GM23338 (cell line): ENCODE measurements at regions not wholly inside any gene's neighbourhood (a gene's known extent, or its start where the extent isn't known, plus 50 kb on each side); places are given as distances from the start of the nearest gene placed in this dataset.

ENCODE experiments used
- ATAC-seq: fragments of 200-7000 bp; cut with Tn5 transposase; 3 replicates; pipeline ENCODE4 v1.9.1; 2020
- DNase-seq: peaks from one replicate; pipeline ENCODE4 v3.0.0-alpha.2; 2015; ENCODE audit warnings: low spot score
- H2AFZ ChIP-seq: fragments of 200-600 bp; sonication (generic); 2 replicates; pipeline ENCODE4 v1.8.0; 2016; ENCODE audit warnings: antibody characterized with exemption, mild to moderate bottlenecking, moderate library complexity
- H3F3A ChIP-seq: fragments of 200-600 bp; sonication (generic); replicated peaks from 2 replicates; pipeline ENCODE4 v1.8.0; 2017; ENCODE audit warnings: antibody characterized with exemption, mixed run types, low read depth
- H3K27ac ChIP-seq: fragments of 200-600 bp; sonication (generic); 2 replicates; pipeline ENCODE4 v1.6.1; 2016; ENCODE audit warnings: low read depth
- H3K27me3 ChIP-seq: fragments of 200-600 bp; sonication (generic); 2 replicates; pipeline ENCODE4 v1.8.0; 2016; ENCODE audit warnings: mild to moderate bottlenecking, mixed run types, moderate library complexity; ENCODE audit not compliant: insufficient read depth
- H3K36me3 ChIP-seq: fragments of 200-600 bp; sonication (generic); 2 replicates; pipeline ENCODE4 v1.8.0; 2016; ENCODE audit warnings: mild to moderate bottlenecking; ENCODE audit not compliant: insufficient read depth
- H3K4me1 ChIP-seq: fragments of 200-600 bp; sonication (generic); 2 replicates; pipeline ENCODE4 v1.8.0; 2016; ENCODE audit warnings: mild to moderate bottlenecking, moderate library complexity; ENCODE audit not compliant: insufficient read depth
- H3K4me2 ChIP-seq: fragments of 200-600 bp; sonication (generic); 2 replicates; pipeline ENCODE4 v1.7.1; 2017; ENCODE audit warnings: mixed run types
- H3K4me3 ChIP-seq: fragments of 200-600 bp; sonication (generic); 2 replicates; pipeline ENCODE4 v1.6.1; 2016; ENCODE audit warnings: mixed run types
- H3K79me2 ChIP-seq: fragments of 200-600 bp; sonication (generic); replicated peaks from 2 replicates; pipeline ENCODE4 v1.8.0; 2017; ENCODE audit warnings: mild to moderate bottlenecking; ENCODE audit not compliant: insufficient read depth
- H3K9me2 ChIP-seq: fragments of 200-600 bp; sonication (generic); 2 replicates; pipeline ENCODE4 v1.8.0; 2017; ENCODE audit not compliant: insufficient read depth
- H4K20me1 ChIP-seq: fragments of 200-600 bp; sonication (generic); replicated peaks from 2 replicates; pipeline ENCODE4 v1.8.0; 2017; ENCODE audit warnings: mild to moderate bottlenecking; ENCODE audit not compliant: insufficient read depth
- H3K27ac Mint-ChIP-seq: 2 replicates; pipeline ENCODE4 v1.8.0; 2020; ENCODE audit warnings: inconsistent platforms, mild to moderate bottlenecking, moderate library complexity, mixed read lengths
- H3K27me3 Mint-ChIP-seq: 3 replicates; pipeline ENCODE4 v1.8.0; 2022; ENCODE audit warnings: low read depth, mild to moderate bottlenecking, moderate library complexity, mixed read lengths, inconsistent platforms; ENCODE audit not compliant: insufficient read depth, poor library complexity
- H3K36me3 Mint-ChIP-seq: 3 replicates; pipeline ENCODE4 v1.8.0; 2021; ENCODE audit warnings: low read depth, mild to moderate bottlenecking, inconsistent platforms, moderate library complexity, mixed read lengths
- H3K4me1 Mint-ChIP-seq: 3 replicates; pipeline ENCODE4 v1.8.0; 2020; ENCODE audit warnings: mild to moderate bottlenecking, inconsistent platforms, mixed read lengths
- H3K4me3 Mint-ChIP-seq: 3 replicates; pipeline ENCODE4 v1.8.0; 2021; ENCODE audit warnings: moderate library complexity, mild to moderate bottlenecking, inconsistent platforms, mixed read lengths
- H3K9me3 Mint-ChIP-seq: 3 replicates; pipeline ENCODE4 v1.8.0; 2020; ENCODE audit warnings: moderate library complexity, mild to moderate bottlenecking, inconsistent platforms, mixed read lengths
- ETS1 ChIP-seq: IDR thresholded peaks from 2 replicates; pipeline ENCODE4 v1.6.1; 2016; ENCODE audit warnings: antibody characterized with exemption
- EZH2 ChIP-seq: fragments of 200-600 bp; sonication (generic); IDR thresholded peaks from one replicate; pipeline ENCODE4 v1.8.0; 2017; ENCODE audit warnings: antibody characterized with exemption, mild to moderate bottlenecking, low read depth; ENCODE audit not compliant: unreplicated experiment
- JUNB ChIP-seq: IDR thresholded peaks from one replicate; pipeline ENCODE4 v1.6.1; 2016; ENCODE audit warnings: antibody characterized with exemption; ENCODE audit not compliant: unreplicated experiment
- NANOG ChIP-seq: IDR thresholded peaks from 2 replicates; pipeline ENCODE4 v1.6.1; 2016; ENCODE audit warnings: antibody characterized with exemption, borderline replicate concordance
- REST ChIP-seq: IDR thresholded peaks from one replicate; pipeline ENCODE4 v1.6.1; 2018; ENCODE audit warnings: antibody characterized with exemption; ENCODE audit not compliant: unreplicated experiment
- STAT1 ChIP-seq: IDR thresholded peaks from one replicate; pipeline ENCODE4 v1.6.1; 2016; ENCODE audit warnings: antibody characterized with exemption; ENCODE audit not compliant: unreplicated experiment
- ZNF114 ChIP-seq: fragments of 250-450 bp; sonication (Bioruptor Pico); IDR thresholded peaks from 2 replicates; pipeline ENCODE4 v1.5.0; 2020; ENCODE audit warnings: mild to moderate bottlenecking, moderate library complexity
- ZNF331 ChIP-seq: fragments of 250-450 bp; sonication (Bioruptor Pico); IDR thresholded peaks from 2 replicates; pipeline ENCODE4 v1.5.0; 2020; ENCODE audit warnings: low read depth, mild to moderate bottlenecking, moderate library complexity

- TF ChIP-seq ETS1 (no peak), STAT1 (no peak), NANOG (no peak), EZH2 (no peak), ZNF114 (CRISPR knock-in tag) (no peak), ZNF331 (CRISPR knock-in tag) (no peak)
Measured at GRCh38 chr2:181174611-181175580, 194.5 kb downstream of the UBE2E3 start (continued).

GRCh38 chr2:181176540-181176939 lies 196.1 kb downstream of the UBE2E3 start:
- H3K4me1 Mint-ChIP-seq: no peaks in the 10 kb centered on the region
- Histone ChIP-seq H3K4me1 (no peaks in the 10 kb centered on the region), H3K27me3 (no peaks in the 10 kb centered on the region), H3K27ac (no peak overlapping the region), H3K79me2 (no peaks in the 10 kb centered on the region), H3F3A (no peaks in the 10 kb centered on the region), H3K36me3 (no peaks in the 10 kb centered on the region), H3K4me3 (no peak overlapping the region), H2AFZ (no peak overlapping the region), H4K20me1 (no peaks in the 10 kb centered on the region), H3K9me2 (no peaks in the 10 kb centered on the region), H3K4me2 (no peak overlapping the region)
- no peaks in the 10 kb centered on the region for H3K36me3 Mint-ChIP-seq
- H3K9me3 Mint-ChIP-seq: no peaks in the 10 kb centered on the region
- H3K27me3 Mint-ChIP-seq: peaks cover 2% of the 10 kb centered on the region
- DNase-seq: no peak
- H3K4me3 Mint-ChIP-seq: no peak overlapping the region
- ATAC-seq: no peak
- H3K27ac Mint-ChIP-seq: no peak overlapping the region
- TF ChIP-seq STAT1 (no peak), NANOG (no peak), JUNB (no peak), REST (no peak), ZNF114 (CRISPR knock-in tag) (no peak)
